Liver (tissue), 3 donors: ENCODE measurements at regions not wholly inside any gene's neighbourhood (a gene's known extent, or its start where the extent isn't known, plus 50 kb on each side); places are given as distances from the start of the nearest gene placed in this dataset.

ENCODE experiments used
- CTCF ChIP-seq: fragments of 150-350 bp; IDR thresholded peaks from 2 replicates; pipeline ENCODE4 v1.5.1; 2017; ENCODE audit warnings: improper control_type of control experiment, low read depth, low read length; ENCODE audit not compliant: missing input control
- NR2F2 ChIP-seq: IDR thresholded peaks from 2 replicates; pipeline ENCODE4 v1.6.1; 2016; ENCODE audit warnings: antibody characterized with exemption
- TAF1 ChIP-seq: conservative IDR thresholded peaks from 2 replicates; pipeline ENCODE4 v1.6.1; 2016; ENCODE audit warnings: antibody characterized with exemption, mild to moderate bottlenecking
- TF ChIP-seq, protein P1 (sequence below): IDR thresholded peaks from 2 replicates; pipeline ENCODE4 v1.6.1; 2016; ENCODE audit warnings: antibody characterized with exemption, mild to moderate bottlenecking
- donor health status: healthy.
- donor health status: healthy.

DNA sequence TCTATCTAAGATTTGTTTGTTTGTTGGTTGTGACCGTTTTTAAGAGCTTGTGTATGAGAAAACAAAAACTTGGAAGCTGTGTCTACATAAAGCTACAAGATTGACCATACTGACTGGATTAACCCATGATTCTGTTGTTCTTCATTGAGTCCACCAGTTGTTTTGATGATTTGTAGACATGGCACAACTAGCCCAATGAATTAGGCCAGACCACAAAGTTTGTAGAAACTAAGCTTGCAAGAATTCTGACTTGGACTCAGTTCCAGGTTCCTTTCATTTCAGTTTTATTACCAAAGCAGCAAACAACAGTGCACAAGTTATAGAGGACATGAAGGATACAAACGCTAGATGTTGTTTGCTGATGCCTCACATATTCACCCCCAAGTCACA is 119.3 kb downstream of the RASGEF1B start:
- TF ChIP-seq TAF1: no peak
- TF ChIP-seq CTCF: no peak
- no peak for TF ChIP-seq NR2F2
- TF ChIP-seq, protein P1, sequence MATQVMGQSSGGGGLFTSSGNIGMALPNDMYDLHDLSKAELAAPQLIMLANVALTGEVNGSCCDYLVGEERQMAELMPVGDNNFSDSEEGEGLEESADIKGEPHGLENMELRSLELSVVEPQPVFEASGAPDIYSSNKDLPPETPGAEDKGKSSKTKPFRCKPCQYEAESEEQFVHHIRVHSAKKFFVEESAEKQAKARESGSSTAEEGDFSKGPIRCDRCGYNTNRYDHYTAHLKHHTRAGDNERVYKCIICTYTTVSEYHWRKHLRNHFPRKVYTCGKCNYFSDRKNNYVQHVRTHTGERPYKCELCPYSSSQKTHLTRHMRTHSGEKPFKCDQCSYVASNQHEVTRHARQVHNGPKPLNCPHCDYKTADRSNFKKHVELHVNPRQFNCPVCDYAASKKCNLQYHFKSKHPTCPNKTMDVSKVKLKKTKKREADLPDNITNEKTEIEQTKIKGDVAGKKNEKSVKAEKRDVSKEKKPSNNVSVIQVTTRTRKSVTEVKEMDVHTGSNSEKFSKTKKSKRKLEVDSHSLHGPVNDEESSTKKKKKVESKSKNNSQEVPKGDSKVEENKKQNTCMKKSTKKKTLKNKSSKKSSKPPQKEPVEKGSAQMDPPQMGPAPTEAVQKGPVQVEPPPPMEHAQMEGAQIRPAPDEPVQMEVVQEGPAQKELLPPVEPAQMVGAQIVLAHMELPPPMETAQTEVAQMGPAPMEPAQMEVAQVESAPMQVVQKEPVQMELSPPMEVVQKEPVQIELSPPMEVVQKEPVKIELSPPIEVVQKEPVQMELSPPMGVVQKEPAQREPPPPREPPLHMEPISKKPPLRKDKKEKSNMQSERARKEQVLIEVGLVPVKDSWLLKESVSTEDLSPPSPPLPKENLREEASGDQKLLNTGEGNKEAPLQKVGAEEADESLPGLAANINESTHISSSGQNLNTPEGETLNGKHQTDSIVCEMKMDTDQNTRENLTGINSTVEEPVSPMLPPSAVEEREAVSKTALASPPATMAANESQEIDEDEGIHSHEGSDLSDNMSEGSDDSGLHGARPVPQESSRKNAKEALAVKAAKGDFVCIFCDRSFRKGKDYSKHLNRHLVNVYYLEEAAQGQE: no peak
